Colonic mucosa (tissue), 4 donors: ENCODE measurements at regions not wholly inside any gene's neighbourhood (a gene's known extent, or its start where the extent isn't known, plus 50 kb on each side); places are given as distances from the start of the nearest gene placed in this dataset.

Source experiments
- DNase-seq: peaks from one replicate; pipeline ENCODE4 v3.0.0-alpha.2; 2020
- H3K27ac ChIP-seq: fragments of 200-600 bp; one replicate; pipeline ENCODE4 v1.8.0; 2021
- H3K27me3 ChIP-seq: fragments of 200-600 bp; one replicate; pipeline ENCODE4 v1.8.0; 2021
- H3K36me3 ChIP-seq: fragments of 200-600 bp; one replicate; pipeline ENCODE4 v1.8.0; 2021
- H3K4me1 ChIP-seq: fragments of 200-600 bp; one replicate; pipeline ENCODE4 v1.8.0; 2021; ENCODE audit warnings: mild to moderate bottlenecking
- H3K4me3 ChIP-seq: fragments of 200-600 bp; one replicate; pipeline ENCODE4 v1.8.0; 2021
- H3K9ac ChIP-seq, 2 donors: one replicate each; pipeline ENCODE4 v1.7.0; 2013; ENCODE audit warnings: control low read depth in 2 of 2, low read depth in 2 of 2, low read length in 2 of 2
- H3K9me3 ChIP-seq: fragments of 200-600 bp; one replicate; pipeline ENCODE4 v1.8.0; 2021
- CTCF ChIP-seq: fragments of 200-600 bp; IDR thresholded peaks from one replicate; pipeline ENCODE4 v1.8.0; 2022; ENCODE audit warnings: antibody characterized with exemption, mild to moderate bottlenecking
- intact Hi-C: fragments of 100-400 bp; cut with DNase I; formaldehyde crosslinking; loops from one replicate; pipeline ENCODE4 v1.14.1; 2022
- donor health status: healthy.
- donor health status: DM: no; HTN: no; CAD: no.
- donor health status: DM: no; HTN: no; CAD: no.

- intact Hi-C loops, result no loop called here
- no peaks in the 10 kb centered on the region for H3K9me3 ChIP-seq
- H3K4me3 ChIP-seq, result no peak overlapping the region
- no peak for TF ChIP-seq CTCF
- no peaks in the 10 kb centered on the region for H3K36me3 ChIP-seq
- no peaks in the 10 kb centered on the region for H3K27me3 ChIP-seq
- no peak overlapping the region for H3K27ac ChIP-seq
- H3K4me1 ChIP-seq, result no peaks in the 10 kb centered on the region
- DNase-seq, result no peak
- no peak overlapping the region for H3K9ac ChIP-seq
Measured at GRCh38 chr2:221981912-221982470, 316.8 kb downstream of the PAX3 start.

GRCh38 chr2:221975151-221975550 is 323.6 kb downstream of the PAX3 start:
- Histone ChIP-seq H3K27ac (no peak overlapping the region), H3K4me1 (no peaks in the 10 kb centered on the region), H3K27me3 (no peaks in the 10 kb centered on the region), H3K4me3 (no peak overlapping the region), H3K9me3 (no peaks in the 10 kb centered on the region), H3K9ac (no peak overlapping the region), H3K36me3 (no peaks in the 10 kb centered on the region)
- no peak for DNase-seq
- TF ChIP-seq CTCF, result no peak
- intact Hi-C loops, result no loop called here

GRCh38 chr2:221973902-221974301 is 324.9 kb downstream of the PAX3 start:
- Histone ChIP-seq H3K27me3 (no peaks in the 10 kb centered on the region), H3K4me1 (no peaks in the 10 kb centered on the region), H3K9me3 (no peaks in the 10 kb centered on the region), H3K36me3 (no peaks in the 10 kb centered on the region), H3K27ac (no peak overlapping the region), H3K9ac (no peak overlapping the region), H3K4me3 (no peak overlapping the region)
- TF ChIP-seq CTCF, result no peak
- no peak for DNase-seq
- intact Hi-C loops, result no loop called here

GRCh38 chr2:221973502-221973901 is 325.3 kb downstream of the PAX3 start:
- Histone ChIP-seq H3K9ac (no peak overlapping the region), H3K4me3 (no peak overlapping the region), H3K9me3 (no peaks in the 10 kb centered on the region), H3K27me3 (no peaks in the 10 kb centered on the region), H3K36me3 (no peaks in the 10 kb centered on the region), H3K27ac (no peak overlapping the region), H3K4me1 (no peaks in the 10 kb centered on the region)
- intact Hi-C loops, result no loop called here
- DNase-seq, result no peak
- no peak for TF ChIP-seq CTCF

- Histone ChIP-seq H3K27ac (no peak overlapping the region), H3K9ac (no peak overlapping the region), H3K27me3 (no peaks in the 10 kb centered on the region), H3K9me3 (no peaks in the 10 kb centered on the region), H3K4me3 (no peak overlapping the region), H3K4me1 (no peaks in the 10 kb centered on the region), H3K36me3 (no peaks in the 10 kb centered on the region)
- DNase-seq, result no peak
- intact Hi-C loops, result no loop called here
- TF ChIP-seq CTCF, result no peak
Measured at GRCh38 chr2:221972813-221973478, 325.9 kb downstream of the PAX3 start.
